LNCAP (cell line): ENCODE measurements at regions not wholly inside any gene's neighbourhood (a gene's known extent, or its start where the extent isn't known, plus 50 kb on each side); places are given as distances from the start of the nearest gene placed in this dataset.

Experiments
- TF ChIP-seq, protein P1 (sequence below): fragments of 450-650 bp; IDR thresholded peaks from 2 replicates; pipeline ENCODE4 v1.5.1; 2017; ENCODE audit warnings: mild to moderate bottlenecking

DNA sequence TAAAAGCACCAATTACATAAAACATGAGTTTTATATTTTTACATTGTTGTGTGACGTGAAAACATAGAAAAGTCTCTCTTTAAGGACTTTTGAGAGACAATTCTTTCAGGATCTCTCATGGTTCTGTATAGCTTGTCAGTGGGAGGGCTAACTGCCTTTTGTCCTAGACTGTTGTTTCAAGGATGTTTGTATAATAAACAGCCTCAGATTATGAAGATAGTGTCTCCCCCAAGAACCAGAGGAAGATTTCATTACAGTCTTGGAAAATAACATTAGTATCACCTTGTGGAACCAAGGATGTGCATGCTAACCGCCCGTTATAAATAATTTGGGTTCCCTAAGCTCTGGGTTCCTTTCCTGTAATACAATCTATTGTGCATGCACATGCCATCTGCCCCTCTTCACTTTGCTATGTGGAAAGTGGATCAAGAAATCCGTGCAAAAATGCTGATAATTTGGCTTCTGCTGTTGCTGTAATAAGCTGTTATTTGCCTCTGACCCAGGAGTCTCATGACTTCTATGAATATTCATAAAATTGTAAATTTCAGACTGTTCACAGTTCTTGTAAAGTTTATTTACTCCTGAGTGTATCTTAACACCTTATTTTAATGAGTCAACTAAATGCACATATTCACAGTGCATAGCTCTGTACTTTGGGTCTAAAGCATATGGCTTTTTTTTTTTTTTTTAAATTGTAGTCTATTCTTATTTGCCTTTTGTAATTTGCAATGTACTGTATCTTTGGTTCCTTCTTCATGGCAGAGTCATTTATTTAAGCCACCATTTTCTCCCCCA is 265.5 kb downstream of the PTH2R start:
- TF ChIP-seq, protein P1, sequence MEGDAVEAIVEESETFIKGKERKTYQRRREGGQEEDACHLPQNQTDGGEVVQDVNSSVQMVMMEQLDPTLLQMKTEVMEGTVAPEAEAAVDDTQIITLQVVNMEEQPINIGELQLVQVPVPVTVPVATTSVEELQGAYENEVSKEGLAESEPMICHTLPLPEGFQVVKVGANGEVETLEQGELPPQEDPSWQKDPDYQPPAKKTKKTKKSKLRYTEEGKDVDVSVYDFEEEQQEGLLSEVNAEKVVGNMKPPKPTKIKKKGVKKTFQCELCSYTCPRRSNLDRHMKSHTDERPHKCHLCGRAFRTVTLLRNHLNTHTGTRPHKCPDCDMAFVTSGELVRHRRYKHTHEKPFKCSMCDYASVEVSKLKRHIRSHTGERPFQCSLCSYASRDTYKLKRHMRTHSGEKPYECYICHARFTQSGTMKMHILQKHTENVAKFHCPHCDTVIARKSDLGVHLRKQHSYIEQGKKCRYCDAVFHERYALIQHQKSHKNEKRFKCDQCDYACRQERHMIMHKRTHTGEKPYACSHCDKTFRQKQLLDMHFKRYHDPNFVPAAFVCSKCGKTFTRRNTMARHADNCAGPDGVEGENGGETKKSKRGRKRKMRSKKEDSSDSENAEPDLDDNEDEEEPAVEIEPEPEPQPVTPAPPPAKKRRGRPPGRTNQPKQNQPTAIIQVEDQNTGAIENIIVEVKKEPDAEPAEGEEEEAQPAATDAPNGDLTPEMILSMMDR: no peak

DNA sequence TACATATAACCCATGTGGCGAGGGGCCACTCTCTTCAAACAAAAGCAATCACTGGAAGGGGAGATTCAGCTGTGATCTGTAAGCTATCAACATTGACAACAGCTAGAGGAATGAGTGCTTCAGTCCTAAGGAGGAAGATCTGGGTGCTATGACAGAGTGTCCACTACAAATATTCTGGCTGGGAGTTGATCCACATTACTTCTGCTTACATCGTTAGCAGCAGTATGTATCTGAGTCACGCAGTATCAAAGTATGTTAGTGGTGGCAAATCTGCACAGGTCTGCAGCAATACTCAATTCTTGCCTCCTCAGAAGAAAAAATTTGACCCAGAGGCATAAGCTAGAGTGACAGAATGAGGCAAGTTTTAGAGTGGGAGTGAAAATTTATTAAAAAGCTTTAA is 267.0 kb downstream of the PTH2R start:
- TF ChIP-seq, protein P1: no peak

DNA sequence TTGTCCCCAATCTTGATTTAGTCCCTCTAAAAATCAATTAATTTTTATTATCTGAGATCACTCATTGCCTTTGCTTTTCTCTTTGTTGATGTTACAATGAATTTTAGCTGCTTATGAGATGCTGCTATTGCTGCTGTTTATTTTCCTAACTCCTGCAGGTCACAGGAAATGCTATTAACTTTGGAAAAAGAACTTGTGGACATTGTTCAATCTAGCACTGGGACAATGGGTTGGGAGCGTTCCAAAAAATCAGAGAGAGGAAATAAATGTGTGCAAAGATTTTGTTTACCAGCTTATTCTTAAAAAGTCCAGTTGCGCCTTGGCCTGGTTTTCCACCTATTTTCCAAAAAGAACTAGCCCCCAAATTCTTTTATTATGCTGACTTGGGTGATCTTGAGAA is 268.3 kb downstream of the PTH2R start:
- TF ChIP-seq, protein P1: no peak

DNA sequence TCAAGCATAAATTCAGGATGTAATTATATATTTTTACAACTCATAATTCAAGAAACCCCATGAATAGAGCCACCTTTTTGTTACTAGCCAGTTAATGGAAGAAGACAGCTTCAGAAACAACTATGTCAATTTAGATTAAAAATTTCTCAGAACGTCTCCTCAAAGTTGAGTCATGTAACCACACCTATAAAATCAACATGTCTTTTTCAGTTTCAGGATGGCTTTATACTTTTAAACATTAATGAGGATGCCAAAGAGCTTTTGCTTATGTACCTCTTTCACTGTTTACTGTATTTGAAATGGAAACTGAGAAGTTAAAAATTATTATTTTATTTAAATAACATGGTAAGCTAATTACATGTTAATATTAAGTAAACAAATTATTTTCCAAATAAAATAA is 280.1 kb downstream of the PTH2R start:
- TF ChIP-seq, protein P1: no peak

DNA sequence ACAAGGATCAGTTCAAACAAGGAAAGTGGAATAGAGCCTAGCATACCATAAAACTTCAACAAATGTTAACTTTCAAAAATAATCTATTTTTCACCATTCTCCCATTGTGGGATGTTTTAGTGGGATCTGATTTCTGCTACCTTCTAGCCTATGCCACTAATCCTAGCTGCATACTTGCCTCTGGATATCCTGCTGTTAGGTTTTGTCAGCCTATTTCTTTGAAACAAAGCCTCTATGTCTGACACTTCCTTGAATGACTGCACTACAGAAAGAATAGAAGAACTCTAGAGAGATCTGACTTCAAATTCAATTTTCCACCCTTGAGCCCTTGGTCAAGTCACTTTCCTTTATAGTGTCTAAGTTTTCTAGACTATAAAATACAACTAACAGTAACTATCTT is 291.5 kb downstream of the PTH2R start:
- TF ChIP-seq, protein P1: no peak

DNA sequence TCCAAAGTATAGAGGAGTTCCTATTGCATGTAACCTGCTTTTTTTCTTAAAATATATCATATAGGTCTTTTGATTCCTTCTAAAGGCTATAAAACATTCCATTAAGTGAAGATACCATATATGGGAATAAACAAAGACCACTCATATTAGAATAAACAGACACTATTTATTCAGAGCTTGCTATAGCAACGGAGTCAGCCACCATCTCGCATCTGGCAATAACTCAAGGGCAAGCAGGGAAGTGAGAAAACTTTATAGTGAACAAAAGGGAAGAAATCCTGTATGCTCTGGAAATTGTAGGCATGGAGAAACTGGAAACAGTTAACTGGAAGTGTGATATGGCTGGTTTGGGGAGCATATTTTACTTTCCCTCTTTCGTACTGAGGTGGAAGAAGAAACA is 301.9 kb downstream of the PTH2R start:
- TF ChIP-seq, protein P1: no peak

DNA sequence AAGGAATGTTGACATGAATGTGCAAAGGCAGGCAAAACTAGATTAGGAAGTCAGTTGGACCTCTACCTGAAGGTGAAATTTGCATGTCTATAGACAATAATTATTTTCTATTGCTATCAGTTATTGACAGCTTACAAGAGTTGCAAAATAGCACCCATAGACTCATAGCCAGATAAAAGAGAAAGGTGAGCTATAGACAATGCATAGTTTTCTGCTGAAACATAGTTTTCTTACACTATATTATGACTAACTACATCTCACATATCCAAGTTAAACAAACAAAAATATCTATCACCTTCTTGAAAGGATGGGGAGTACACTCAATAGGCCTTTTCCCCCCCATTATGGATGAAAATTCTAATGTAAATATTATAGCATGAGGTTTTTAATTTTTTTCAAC is 305.0 kb downstream of the PTH2R start:
- TF ChIP-seq, protein P1: no peak
